Activated T-helper 1 cell treated with anti-CD3 and anti-CD28 coated beads, Interleukin-12 subunit alpha, Interleukin-12 subunit beta, Interleukin-2, Interleukin-4 antibody, amounts not matched to agents 30 ng/mL and 10 ng/mL and 1 ng/mL, durations not matched to agents 14 hours and 24 hours and 36 hours (primary cell): ENCODE measurements at regions not wholly inside any gene's neighbourhood (a gene's known extent, or its start where the extent isn't known, plus 50 kb on each side); places are given as distances from the start of the nearest gene placed in this dataset.

ENCODE experiments used
- DNase-seq: peaks from one replicate; pipeline ENCODE4 v3.0.0; 2021; ENCODE audit warnings: low spot score
- H3K27ac Mint-ChIP-seq: one replicate; pipeline ENCODE4 v1.8.0; 2021; ENCODE audit warnings: mild to moderate bottlenecking, mixed read lengths
- H3K27me3 Mint-ChIP-seq: one replicate; pipeline ENCODE4 v1.8.0; 2022; ENCODE audit warnings: mild to moderate bottlenecking, moderate library complexity, mixed read lengths; ENCODE audit not compliant: insufficient read depth
- H3K36me3 Mint-ChIP-seq: one replicate; pipeline ENCODE4 v1.8.0; 2021; ENCODE audit warnings: low read depth, mixed read lengths
- H3K4me1 Mint-ChIP-seq: one replicate; pipeline ENCODE4 v1.8.0; 2021; ENCODE audit warnings: low read depth, mixed read lengths
- H3K4me3 Mint-ChIP-seq: one replicate; pipeline ENCODE4 v1.8.0; 2021; ENCODE audit warnings: mild to moderate bottlenecking, moderate library complexity, mixed read lengths
- H3K9me3 Mint-ChIP-seq: one replicate; pipeline ENCODE4 v1.8.0; 2021; ENCODE audit warnings: mixed read lengths
- intact Hi-C: fragments of 100-400 bp; cut with micrococcal nuclease; formaldehyde crosslinking; loops from one replicate; pipeline ENCODE4 v1.15.1; 2024

DNA sequence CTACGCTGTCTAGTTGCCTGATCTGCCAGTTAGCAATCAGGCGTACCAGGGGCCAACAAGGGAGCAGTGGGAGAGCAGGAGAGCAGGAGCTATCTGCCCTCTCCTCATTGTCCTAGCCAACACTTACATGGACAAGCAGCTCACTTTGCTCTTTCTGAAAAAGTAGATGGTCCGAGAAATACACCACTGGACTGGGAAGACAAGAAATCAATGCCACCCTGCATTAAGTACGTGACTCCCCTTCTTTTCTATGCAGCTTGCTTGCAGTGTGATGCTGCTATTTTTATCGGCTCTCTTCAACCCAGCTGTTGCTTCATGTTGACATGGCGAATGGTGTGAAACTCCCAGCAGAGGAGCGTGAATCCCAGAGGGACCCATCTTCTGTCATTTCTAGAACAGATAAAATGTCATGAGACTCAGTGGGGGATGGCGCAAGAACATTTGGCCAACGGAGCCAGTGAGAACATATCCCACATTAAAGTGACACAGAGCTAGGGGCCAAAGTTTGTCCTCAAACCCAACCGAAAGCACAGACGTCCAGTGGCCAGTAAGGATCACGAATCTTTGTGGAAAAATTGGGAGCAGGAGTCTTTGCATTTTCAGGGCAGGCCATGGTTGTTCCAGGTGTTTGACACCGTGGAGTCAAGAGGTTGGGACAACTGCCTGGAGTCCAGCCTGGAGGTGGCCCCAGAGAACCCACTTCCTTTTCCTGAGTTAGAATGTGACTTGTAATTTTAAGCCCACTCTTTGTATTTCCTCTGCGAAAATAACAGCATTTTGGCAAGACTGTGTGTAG, 53.7 kb upstream of the MEF2A start:
- intact Hi-C loops, result no loop called here
- H3K27me3 Mint-ChIP-seq, result no peaks in the 10 kb centered on the region
- no peaks in the 10 kb centered on the region for H3K9me3 Mint-ChIP-seq
- peaks cover 34% of the 10 kb centered on the region for H3K4me1 Mint-ChIP-seq
- H3K4me3 Mint-ChIP-seq, result no peak overlapping the region
- no peak overlapping the region for H3K27ac Mint-ChIP-seq
- DNase-seq, result no peak
- H3K36me3 Mint-ChIP-seq, result no peaks in the 10 kb centered on the region

- Mint-ChIP-seq H3K4me3 (no peak overlapping the region), H3K4me1 (peaks cover 26% of the 10 kb centered on the region), H3K27ac (no peak overlapping the region), H3K36me3 (no peaks in the 10 kb centered on the region), H3K9me3 (no peaks in the 10 kb centered on the region), H3K27me3 (no peaks in the 10 kb centered on the region)
- no peak for DNase-seq
- intact Hi-C loops, result no loop called here
Observed at GRCh38 chr15:99514306-99514705, 51.5 kb upstream of the MEF2A start.
